K562 (cell line): ENCODE measurements at regions not wholly inside any gene's neighbourhood (a gene's known extent, or its start where the extent isn't known, plus 50 kb on each side); places are given as distances from the start of the nearest gene placed in this dataset.

Experiments used
- ATAC-seq: fragments of 200-7000 bp; cut with Tn5 transposase; 3 replicates; pipeline ENCODE4 v1.9.1; 2020; ENCODE audit warnings: moderate library complexity
- BruUV-seq: library from RNA; stranded (reverse); fragments of 400-500 nt; replicated peaks from 2 replicates; lab custom pipeline; 2021; lab: Mats Ljungman, UMichigan
- CTCF ChIA-PET: fragments of 300-600 bp; formaldehyde crosslinking; extraction: SDS; loops from one replicate; lab custom pipeline; 2021; ENCODE audit warnings: low intra/inter-chr PET ratio; lab: Yijun Ruan, JAX
- POLR2A ChIA-PET: fragments of 300-600, 350-650 bp; sonication (Branson Sonifier 250); formaldehyde crosslinking; extraction: SDS; loops from one replicate; lab custom pipeline; 2021; ENCODE audit warnings: antibody characterized with exemption, inconsistent platforms; lab: Yijun Ruan, JAX
- DNase-seq, 4 experiments: peaks; one replicate each; pipeline versions ENCODE4 v3.0.0 to v3.0.0-alpha.2; 2011 to 2018; ENCODE audit warnings: low spot score in 3 of 4, mixed read lengths in 3 of 4; ENCODE audit errors: extremely low read depth in 1 of 4
- FAIRE-seq: peaks from 2 replicates; lab custom pipeline; 2011; peaks lifted over from hg19 to GRCh38; lab: Jason Lieb, UNC
- H2AFZ ChIP-seq: 2 replicates; pipeline ENCODE4 v1.6.0; 2011; ENCODE audit warnings: low read depth, low read length, control low read depth, inconsistent platforms
- H3K27ac ChIP-seq: fragments of 200-600 bp; 3 replicates; pipeline ENCODE4 v1.8.0; 2011; ENCODE audit warnings: low read depth, mild to moderate bottlenecking, control low read depth, inconsistent platforms, low read length, moderate library complexity, mixed read lengths; ENCODE audit errors: extremely low read depth
- H3K27me3 ChIP-seq, 2 experiments: fragments of 300-600 bp in 1 of 2; 2 replicates in 1 of 2; 3 replicates in 1 of 2; pipeline versions ENCODE4 v1.6.0 to v1.8.0; 2011; ENCODE audit warnings: inconsistent platforms in 2 of 2, low read length in 2 of 2, mild to moderate bottlenecking in 1 of 2, mixed read lengths in 1 of 2, moderate library complexity in 1 of 2; ENCODE audit not compliant: control insufficient read depth in 2 of 2, insufficient read depth in 2 of 2
- H3K36me3 ChIP-seq: fragments of 300-600 bp; 3 replicates; pipeline ENCODE4 v1.8.0; 2011; ENCODE audit warnings: mild to moderate bottlenecking, low read length, inconsistent platforms; ENCODE audit not compliant: control insufficient read depth, insufficient read depth
- H3K4me1 ChIP-seq, 2 experiments: fragments of 200-600 bp in 1 of 2; replicated peaks in 1 of 2; 2 replicates in 1 of 2; 3 replicates in 1 of 2; pipeline versions ENCODE4 v1.5.1 to v1.8.0; 2011; ENCODE audit warnings: inconsistent platforms in 2 of 2, low read length in 2 of 2, mild to moderate bottlenecking in 1 of 2, mixed read lengths in 1 of 2, moderate library complexity in 1 of 2; ENCODE audit not compliant: control insufficient read depth in 2 of 2, insufficient read depth in 2 of 2
- H3K4me2 ChIP-seq: 2 replicates; pipeline ENCODE4 v1.6.1; 2011; ENCODE audit warnings: low read length, control low read depth, inconsistent platforms, mixed read lengths; ENCODE audit not compliant: insufficient read depth
- H3K4me3 ChIP-seq: fragments of 200-600 bp; sonication (generic), shearing (Covaris generic); 2 replicates; pipeline ENCODE4 v1.5.1; 2016; ENCODE audit warnings: control low read depth, inconsistent platforms
- H3K79me2 ChIP-seq: fragments of 200-600 bp; 3 replicates; pipeline ENCODE4 v1.8.0; 2011; ENCODE audit warnings: low read length, inconsistent platforms; ENCODE audit not compliant: control insufficient read depth, insufficient read depth
- H3K9ac ChIP-seq, 2 experiments: 2 replicates each; pipeline versions ENCODE4 v1.6.0 to v1.6.1; 2011; ENCODE audit warnings: low read depth in 2 of 2, low read length in 2 of 2, control low read depth in 1 of 2, inconsistent platforms in 1 of 2, mild to moderate bottlenecking in 1 of 2, mixed read lengths in 1 of 2; ENCODE audit not compliant: insufficient read depth in 1 of 2
- H3K9me1 ChIP-seq: one replicate; pipeline ENCODE4 v1.6.0; 2011; ENCODE audit warnings: inconsistent platforms, mild to moderate bottlenecking, low read length, moderate library complexity; ENCODE audit not compliant: control insufficient read depth, insufficient read depth
- H3K9me3 ChIP-seq: replicated peaks from 2 replicates; pipeline ENCODE4 v1.5.1; 2011; ENCODE audit warnings: low read depth, low read length, inconsistent platforms; ENCODE audit not compliant: control insufficient read depth, insufficient read depth
- H4K20me1 ChIP-seq: replicated peaks from 2 replicates; pipeline ENCODE4 v1.6.1; 2011; ENCODE audit warnings: low read length, inconsistent platforms, mixed read lengths; ENCODE audit not compliant: control insufficient read depth, insufficient read depth
- FOSL1 ChIP-seq: fragments of 200-800 bp; sonication (Bioruptor generic); conservative IDR thresholded peaks from 2 replicates; pipeline ENCODE4 v1.6.1; 2016; ENCODE audit warnings: missing genetic modification characterization, missing compliant biosample characterization
- FOXA3 ChIP-seq, 2 experiments: fragments of 450-650 bp in 1 of 2; sonication (generic) in 1 of 2; formaldehyde crosslinking; IDR thresholded peaks in 1 of 2; conservative IDR thresholded peaks in 1 of 2; 2 replicates each; pipeline versions ENCODE4 v1.4.0 to v1.8.0; 2020 to 2022; ENCODE audit warnings: mild to moderate bottlenecking in 2 of 2, missing genetic modification reagents in 1 of 2
- PPARD ChIP-seq: fragments of 250-450 bp; sonication (Bioruptor Pico); IDR thresholded peaks from 2 replicates; pipeline ENCODE4 v1.8.0; 2022; ENCODE audit warnings: inconsistent platforms, mild to moderate bottlenecking, moderate library complexity
- SMARCE1 ChIP-seq: fragments of 450-650 bp; IDR thresholded peaks from 2 replicates; pipeline ENCODE4 v1.7.1; 2016; ENCODE audit warnings: mild to moderate bottlenecking
- SREBF1 ChIP-seq: fragments of 150-350 bp; IDR thresholded peaks from 2 replicates; pipeline ENCODE4 v1.6.1; 2014; ENCODE audit warnings: antibody characterized with exemption, low read depth, low read length, borderline replicate concordance
- SRSF1 ChIP-seq: fragments of 200-400 bp; formaldehyde crosslinking; IDR thresholded peaks from 2 replicates; pipeline ENCODE4 v1.6.1; 2017; ENCODE audit warnings: mild to moderate bottlenecking, low read depth, low read length, moderate library complexity
- TAL1 ChIP-seq: fragments of 450-650 bp; IDR thresholded peaks from 2 replicates; pipeline ENCODE4 v1.6.1; 2016; ENCODE audit warnings: mild to moderate bottlenecking
- TEAD4 ChIP-seq, 2 experiments: sonication (generic) in 1 of 2; formaldehyde crosslinking in 1 of 2; IDR thresholded peaks; 2 replicates each; pipeline versions ENCODE4 v1.6.1 to v1.8.0; 2012 to 2022; ENCODE audit warnings: borderline replicate concordance in 1 of 2, inconsistent platforms in 1 of 2, low read length in 1 of 2, mild to moderate bottlenecking in 1 of 2, missing genetic modification reagents in 1 of 2
- ZBED1 ChIP-seq: IDR thresholded peaks from 2 replicates; pipeline ENCODE4 v1.6.1; 2014
- WGBS: fragments of 100-300 bp; shearing (Covaris generic); methylation state at CpG from one replicate; pipeline ENCODE4 v1.1.6; 2016; ENCODE audit warnings: low coverage, mixed read lengths; ENCODE audit not compliant: insufficient coverage; ENCODE audit errors: missing lambda C conversion rate; 5-methylcytosine and 5-hydroxymethylcytosine counted together
- in situ Hi-C: fragments of 300-500 bp; cut with MboI; formaldehyde crosslinking; loops from 4 replicates; pipeline ENCODE4 v1.15.0; 2018; ENCODE audit warnings: inconsistent platforms, mixed read lengths
- intact Hi-C: fragments of 100-400 bp; cut with micrococcal nuclease; formaldehyde crosslinking; loops from 2 replicates; pipeline ENCODE4 v1.14.2; 2022

GRCh38 chr7:81462672-81463071 lies 307.2 kb downstream of the HGF start:
- POLR2A ChIA-PET = no interaction called here
- no peaks in the 10 kb centered on the region for H4K20me1 ChIP-seq
- DNase-seq = no peak
- H3K27ac ChIP-seq = no peak overlapping the region
- H3K36me3 ChIP-seq = no peaks in the 10 kb centered on the region
- FAIRE-seq = no peak
- 9% methylated on average over 1 of the region's 1 CpG for WGBS
- H3K4me2 ChIP-seq = no peak overlapping the region
- no peaks in the 10 kb centered on the region for H3K9me3 ChIP-seq
- no peaks in the 10 kb centered on the region for H3K27me3 ChIP-seq
- H3K4me3 ChIP-seq = no peak overlapping the region
- ATAC-seq = no peak
- H3K9me1 ChIP-seq = no peaks in the 10 kb centered on the region
- intact Hi-C loops (no loop called here), in situ Hi-C loops (loop anchor here (25.0 kb wide), 1 partner anchor 550 kb away; the partner anchor contains the start of gene SEMA3C)
- H3K9ac ChIP-seq = no peak overlapping the region
- no peak overlapping the region for H2AFZ ChIP-seq
- no peaks in the 10 kb centered on the region for H3K79me2 ChIP-seq
- BruUV-seq = no TSS peak
- peak in 1 of 2 experiments; percentile 74; a peak in 2 of 4 replicates for TF ChIP-seq FOXA3 (CRISPR knock-in tag; conservative IDR thresholded peaks at IDR 0.05 in 1 of 2, IDR thresholded peaks at IDR 0.05 in 1 of 2)
- TF ChIP-seq TAL1 = no peak
- TF ChIP-seq PPARD (CRISPR knock-in tag) = no peak
- TF ChIP-seq ZBED1 = no peak
- TF ChIP-seq SMARCE1 = peak; percentile 23; the same call in 1 of the 2 replicates
- TF ChIP-seq FOSL1 = peak; percentile 70
- 0 out of 2 replicates have a peak, but pooled peaks have one; percentile 6 for TF ChIP-seq TEAD4 (IDR thresholded peaks at IDR 0.05; ENCODE audit: low read length)
- no peak for TF ChIP-seq TEAD4 (CRISPR knock-in tag; IDR thresholded peaks at IDR 0.05; ENCODE audit: borderline replicate concordance)
- no peak for TF ChIP-seq SRSF1
- no peak for TF ChIP-seq SREBF1
- TF ChIP-seq, all 486 proteins: peak for 4
- CTCF ChIA-PET = no interaction called here
- H3K4me1 ChIP-seq = peaks cover 0 to 8% of the 10 kb centered on the region in 2 experiments; a peak in 1 of 5 replicates
